ENCODE measurements at regions not wholly inside any gene's neighbourhood (a gene's known extent, or its start where the extent isn't known, plus 50 kb on each side); places are given as distances from the start of the nearest gene placed in this dataset.

- Mint-ChIP-seq H3K9me3 (no peaks in the 10 kb centered on the region), H3K27ac (no peak overlapping the region), H3K4me1 (no peaks in the 10 kb centered on the region), H3K4me3 (no peak overlapping the region), H3K27me3 (no peaks in the 10 kb centered on the region), H3K36me3 (ENCODE audit: low read depth) (no peaks in the 10 kb centered on the region)
- TF ChIP-seq, protein P1, sequence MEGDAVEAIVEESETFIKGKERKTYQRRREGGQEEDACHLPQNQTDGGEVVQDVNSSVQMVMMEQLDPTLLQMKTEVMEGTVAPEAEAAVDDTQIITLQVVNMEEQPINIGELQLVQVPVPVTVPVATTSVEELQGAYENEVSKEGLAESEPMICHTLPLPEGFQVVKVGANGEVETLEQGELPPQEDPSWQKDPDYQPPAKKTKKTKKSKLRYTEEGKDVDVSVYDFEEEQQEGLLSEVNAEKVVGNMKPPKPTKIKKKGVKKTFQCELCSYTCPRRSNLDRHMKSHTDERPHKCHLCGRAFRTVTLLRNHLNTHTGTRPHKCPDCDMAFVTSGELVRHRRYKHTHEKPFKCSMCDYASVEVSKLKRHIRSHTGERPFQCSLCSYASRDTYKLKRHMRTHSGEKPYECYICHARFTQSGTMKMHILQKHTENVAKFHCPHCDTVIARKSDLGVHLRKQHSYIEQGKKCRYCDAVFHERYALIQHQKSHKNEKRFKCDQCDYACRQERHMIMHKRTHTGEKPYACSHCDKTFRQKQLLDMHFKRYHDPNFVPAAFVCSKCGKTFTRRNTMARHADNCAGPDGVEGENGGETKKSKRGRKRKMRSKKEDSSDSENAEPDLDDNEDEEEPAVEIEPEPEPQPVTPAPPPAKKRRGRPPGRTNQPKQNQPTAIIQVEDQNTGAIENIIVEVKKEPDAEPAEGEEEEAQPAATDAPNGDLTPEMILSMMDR (IDR thresholded peaks at IDR 0.05): no peak
- intact Hi-C loops (cut with micrococcal nuclease): no loop called here
- POLR2A ChIA-PET: no interaction called here
- ATAC-seq (ENCODE audit: low read depth) (no peak), DNase-seq (no peak)
- CTCF ChIA-PET: no interaction called here
Observed at GRCh38 chr6:141258516-141258915, 874.2 kb upstream of the GJE1 start.

DNA sequence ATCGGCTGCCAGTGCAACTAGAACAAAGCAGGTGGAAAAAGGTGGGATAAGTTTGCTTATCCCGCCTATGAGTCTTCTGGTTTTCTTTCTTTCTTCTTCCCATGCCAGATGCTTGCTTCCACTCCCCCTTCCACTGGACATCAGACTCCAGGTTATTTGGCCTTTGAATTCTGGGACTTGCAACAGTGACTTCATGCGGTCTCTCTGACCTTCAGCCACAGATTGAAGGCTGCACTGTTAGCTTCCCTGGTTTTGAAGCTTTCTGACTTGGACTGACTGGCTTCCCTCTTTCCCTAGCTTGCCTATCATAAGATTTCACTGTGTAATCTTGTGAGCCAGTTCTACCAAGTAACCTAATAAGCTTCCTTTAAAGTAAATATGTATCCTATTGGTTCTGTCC lies 878.4 kb upstream of the GJE1 start:
- intact Hi-C loops (cut with micrococcal nuclease): no loop called here
- ChIA-PET POLR2A (no interaction called here), CTCF (no interaction called here)
- ATAC-seq (ENCODE audit: low read depth) (no peak), DNase-seq (no peak)
- Mint-ChIP-seq H3K27ac (no peak overlapping the region), H3K4me1 (no peaks in the 10 kb centered on the region), H3K9me3 (no peaks in the 10 kb centered on the region), H3K4me3 (no peak overlapping the region), H3K27me3 (no peaks in the 10 kb centered on the region), H3K36me3 (ENCODE audit: low read depth) (no peaks in the 10 kb centered on the region)
- TF ChIP-seq, protein P1 (IDR thresholded peaks at IDR 0.05): no peak

- no peak overlapping the region for H3K27ac Mint-ChIP-seq
- no peaks in the 10 kb centered on the region for H3K9me3 Mint-ChIP-seq
- no peaks in the 10 kb centered on the region for H3K36me3 Mint-ChIP-seq (ENCODE audit: low read depth)
- TF ChIP-seq, protein P1 (IDR thresholded peaks at IDR 0.05): no peak
- intact Hi-C loops (cut with micrococcal nuclease): no loop called here
- no peaks in the 10 kb centered on the region for H3K27me3 Mint-ChIP-seq
- ChIA-PET CTCF (no interaction called here), POLR2A (no interaction called here)
- no peak overlapping the region for H3K4me3 Mint-ChIP-seq
- H3K4me1 Mint-ChIP-seq: no peaks in the 10 kb centered on the region
- no peak for DNase-seq
- ATAC-seq (ENCODE audit: low read depth): no peak
Observed at GRCh38 chr6:141252828-141253608, 879.7 kb upstream of the GJE1 start.

DNA sequence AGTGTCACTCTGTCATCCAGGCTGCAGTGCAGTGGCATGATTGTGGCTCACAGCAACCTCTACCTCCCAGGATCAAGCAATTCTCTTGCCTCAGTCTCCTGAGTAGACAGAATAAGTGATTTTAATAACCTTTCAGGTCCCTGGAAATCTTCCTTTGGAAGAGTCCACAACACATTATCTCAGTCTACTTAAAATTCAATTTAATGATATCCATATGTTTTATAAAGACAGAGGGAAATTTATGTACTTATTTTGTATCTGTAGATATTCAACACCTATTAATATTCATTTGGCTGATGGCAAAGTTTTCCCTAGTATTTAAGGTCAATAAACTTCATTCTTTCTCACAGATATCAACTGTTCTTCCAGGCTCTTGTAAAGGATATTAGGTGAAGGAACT lies 881.4 kb upstream of the GJE1 start:
- H3K9me3 Mint-ChIP-seq: no peaks in the 10 kb centered on the region
- H3K36me3 Mint-ChIP-seq (ENCODE audit: low read depth): no peaks in the 10 kb centered on the region
- intact Hi-C loops (cut with micrococcal nuclease): no loop called here
- ChIA-PET CTCF (no interaction called here), POLR2A (no interaction called here)
- TF ChIP-seq, protein P1 (IDR thresholded peaks at IDR 0.05): no peak
- no peak for ATAC-seq (ENCODE audit: low read depth)
- H3K27me3 Mint-ChIP-seq: no peaks in the 10 kb centered on the region
- DNase-seq: no peak
- H3K4me1 Mint-ChIP-seq: no peaks in the 10 kb centered on the region
- H3K27ac Mint-ChIP-seq: no peak overlapping the region
- H3K4me3 Mint-ChIP-seq: no peak overlapping the region

- ChIA-PET CTCF (no interaction called here), POLR2A (no interaction called here)
- Mint-ChIP-seq H3K36me3 (ENCODE audit: low read depth) (no peaks in the 10 kb centered on the region), H3K4me1 (no peaks in the 10 kb centered on the region), H3K27ac (no peak overlapping the region), H3K4me3 (no peak overlapping the region), H3K27me3 (no peaks in the 10 kb centered on the region), H3K9me3 (no peaks in the 10 kb centered on the region)
- no peak for DNase-seq
- intact Hi-C loops (cut with micrococcal nuclease): no loop called here
- ATAC-seq (ENCODE audit: low read depth): no peak
- TF ChIP-seq, protein P1 (IDR thresholded peaks at IDR 0.05): no peak
Observed at GRCh38 chr6:141248021-141248799, 884.5 kb upstream of the GJE1 start.
